HG03064 (cell line): ENCODE measurements at regions not wholly inside any gene's neighbourhood (a gene's known extent, or its start where the extent isn't known, plus 50 kb on each side); places are given as distances from the start of the nearest gene placed in this dataset.
"Not testable (repeated sequence)": the region's sequence is repeated elsewhere in the genome, so short reads cannot be mapped to it uniquely, and the experiment has no call there.

ENCODE experiments used
- ATAC-seq: cut with Tn5 transposase; IDR thresholded peaks from one replicate; pipeline ENCODE4 v1.9.1; 2021; ENCODE audit warnings: low read depth; ENCODE audit not compliant: unreplicated experiment

- ATAC-seq = no peak
These were observed 85.3 kb upstream of the ADRB2 start for GRCh38 chr5:148740966-148741742.

GRCh38 chr5:148741766-148742165 lies 84.6 kb upstream of the ADRB2 start:
- ATAC-seq = not testable (repeated sequence)

- ATAC-seq = not testable (repeated sequence)
These were observed 82.0 kb upstream of the ADRB2 start for GRCh38 chr5:148744380-148744779.

GRCh38 chr5:148746826-148747535 lies 79.4 kb upstream of the ADRB2 start:
- ATAC-seq = peak; percentile 87

GRCh38 chr5:148747536-148747906 lies 78.9 kb upstream of the ADRB2 start:
- ATAC-seq = no peak

- ATAC-seq = no peak
These were observed 77.6 kb upstream of the ADRB2 start for GRCh38 chr5:148748702-148749392.

GRCh38 chr5:148750614-148751013 lies 75.8 kb upstream of the ADRB2 start:
- ATAC-seq = no peak

- no peak for ATAC-seq
These were observed 75.4 kb upstream of the ADRB2 start for GRCh38 chr5:148751025-148751424.

GRCh38 chr5:148752375-148752774 lies 74.0 kb upstream of the ADRB2 start:
- ATAC-seq = not testable (repeated sequence)

GRCh38 chr5:148759101-148759500 lies 67.3 kb upstream of the ADRB2 start:
- ATAC-seq = no peak

- peak; percentile 100 for ATAC-seq
These were observed 65.3 kb upstream of the ADRB2 start for GRCh38 chr5:148760945-148761638.

- ATAC-seq = no peak
These were observed 62.4 kb upstream of the ADRB2 start for GRCh38 chr5:148763996-148764395.

GRCh38 chr5:148765061-148765460 lies 61.4 kb upstream of the ADRB2 start:
- no peak for ATAC-seq

- ATAC-seq = no peak
These were observed 57.5 kb upstream of the ADRB2 start for GRCh38 chr5:148768806-148769415.

- no peak for ATAC-seq
These were observed 56.5 kb upstream of the ADRB2 start for GRCh38 chr5:148769941-148770340.

- ATAC-seq = no peak
These were observed 52.1 kb upstream of the ADRB2 start for GRCh38 chr5:148774313-148774712.

GRCh38 chr5:148776261-148776660 lies 50.1 kb upstream of the ADRB2 start:
- ATAC-seq = no peak
